Uterus (tissue), 2 donors: ENCODE measurements at regions not wholly inside any gene's neighbourhood (a gene's known extent, or its start where the extent isn't known, plus 50 kb on each side); places are given as distances from the start of the nearest gene placed in this dataset.

Experiments
- POLR2A ChIP-seq, 2 donors: fragments of 450-650 bp; IDR thresholded peaks; one replicate each; pipeline ENCODE4 v1.6.1; 2016; ENCODE audit warnings: antibody characterized with exemption in 2 of 2, mild to moderate bottlenecking in 1 of 2, moderate library complexity in 1 of 2
- TF ChIP-seq, protein P1 (sequence below), 4 experiments: fragments of 200-600 bp in 2 of 4; fragments of 450-650 bp in 2 of 4; sonication (generic) in 2 of 4; IDR thresholded peaks; one replicate each; pipeline ENCODE4 v1.5.1; 2016 to 2019; ENCODE audit warnings: antibody characterized with exemption in 4 of 4, mild to moderate bottlenecking in 2 of 4, moderate library complexity in 1 of 4

DNA sequence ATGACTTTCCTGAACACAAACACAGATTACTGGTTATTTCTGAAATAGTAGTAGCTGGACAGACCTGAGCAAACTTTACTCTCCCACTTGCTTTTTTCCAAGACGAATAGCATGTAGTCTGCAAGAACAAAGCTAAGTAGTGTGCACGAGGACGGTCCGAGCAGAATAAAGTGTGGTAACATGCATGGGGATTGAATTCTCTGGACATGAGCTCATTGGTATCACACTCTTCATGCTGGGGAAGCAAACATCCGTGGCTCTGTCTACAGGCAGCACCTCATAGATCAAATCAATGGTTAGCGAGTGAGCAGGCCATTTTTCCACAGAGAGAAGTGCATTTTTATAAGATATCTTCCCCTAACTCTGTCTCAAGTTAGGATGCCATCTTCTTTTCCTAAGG is 164.8 kb upstream of the STK17B start:
- TF ChIP-seq, protein P1, sequence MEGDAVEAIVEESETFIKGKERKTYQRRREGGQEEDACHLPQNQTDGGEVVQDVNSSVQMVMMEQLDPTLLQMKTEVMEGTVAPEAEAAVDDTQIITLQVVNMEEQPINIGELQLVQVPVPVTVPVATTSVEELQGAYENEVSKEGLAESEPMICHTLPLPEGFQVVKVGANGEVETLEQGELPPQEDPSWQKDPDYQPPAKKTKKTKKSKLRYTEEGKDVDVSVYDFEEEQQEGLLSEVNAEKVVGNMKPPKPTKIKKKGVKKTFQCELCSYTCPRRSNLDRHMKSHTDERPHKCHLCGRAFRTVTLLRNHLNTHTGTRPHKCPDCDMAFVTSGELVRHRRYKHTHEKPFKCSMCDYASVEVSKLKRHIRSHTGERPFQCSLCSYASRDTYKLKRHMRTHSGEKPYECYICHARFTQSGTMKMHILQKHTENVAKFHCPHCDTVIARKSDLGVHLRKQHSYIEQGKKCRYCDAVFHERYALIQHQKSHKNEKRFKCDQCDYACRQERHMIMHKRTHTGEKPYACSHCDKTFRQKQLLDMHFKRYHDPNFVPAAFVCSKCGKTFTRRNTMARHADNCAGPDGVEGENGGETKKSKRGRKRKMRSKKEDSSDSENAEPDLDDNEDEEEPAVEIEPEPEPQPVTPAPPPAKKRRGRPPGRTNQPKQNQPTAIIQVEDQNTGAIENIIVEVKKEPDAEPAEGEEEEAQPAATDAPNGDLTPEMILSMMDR (IDR thresholded peaks at IDR 0.05), result no peak
- no peak for TF ChIP-seq POLR2A (IDR thresholded peaks at IDR 0.05)
